H7 (cell line): ENCODE measurements at regions not wholly inside any gene's neighbourhood (a gene's known extent, or its start where the extent isn't known, plus 50 kb on each side); places are given as distances from the start of the nearest gene placed in this dataset.
"Not testable (repeated sequence)": the region's sequence is repeated elsewhere in the genome, so short reads cannot be mapped to it uniquely, and the experiment has no call there.

ENCODE experiments used
- DNase-seq: peaks from one replicate; pipeline ENCODE4 v3.0.0; 2012
- H3K27me3 ChIP-seq: 2 replicates; pipeline ENCODE4 v1.6.0; 2011; ENCODE audit warnings: mild to moderate bottlenecking, low read length; ENCODE audit not compliant: control insufficient read depth, insufficient read depth
- H3K36me3 ChIP-seq: replicated peaks from 2 replicates; pipeline ENCODE4 v1.5.1; 2011; ENCODE audit warnings: low read length; ENCODE audit not compliant: control insufficient read depth, insufficient read depth
- H3K4me3 ChIP-seq: 2 replicates; pipeline ENCODE4 v1.5.1; 2011; ENCODE audit warnings: low read depth, mild to moderate bottlenecking, control low read depth, low read length, moderate library complexity; ENCODE audit not compliant: insufficient read depth

DNA sequence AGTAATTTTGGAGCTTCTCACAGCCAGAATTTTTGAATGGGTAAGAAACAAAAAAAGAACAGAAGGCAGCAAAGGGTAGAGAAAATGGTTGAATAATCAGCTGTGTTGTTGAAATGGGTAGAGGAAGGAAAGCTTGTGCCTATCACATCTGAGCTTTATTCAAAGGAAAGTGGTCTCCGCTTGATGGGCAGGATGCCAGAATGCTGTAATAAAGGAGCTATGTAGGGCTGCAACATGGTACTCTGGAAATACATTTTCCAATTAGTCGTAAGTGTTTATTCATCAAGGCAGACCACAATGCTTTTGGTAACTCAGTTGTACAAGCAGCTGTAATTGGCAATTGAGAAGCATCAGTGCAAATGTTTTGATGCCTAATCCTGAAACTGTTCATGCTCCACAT, 196.9 kb downstream of the ICOS start:
- no peaks in the 10 kb centered on the region for H3K27me3 ChIP-seq
- H3K36me3 ChIP-seq, result no peaks in the 10 kb centered on the region
- no peak for DNase-seq
- H3K4me3 ChIP-seq, result no peak overlapping the region

DNA sequence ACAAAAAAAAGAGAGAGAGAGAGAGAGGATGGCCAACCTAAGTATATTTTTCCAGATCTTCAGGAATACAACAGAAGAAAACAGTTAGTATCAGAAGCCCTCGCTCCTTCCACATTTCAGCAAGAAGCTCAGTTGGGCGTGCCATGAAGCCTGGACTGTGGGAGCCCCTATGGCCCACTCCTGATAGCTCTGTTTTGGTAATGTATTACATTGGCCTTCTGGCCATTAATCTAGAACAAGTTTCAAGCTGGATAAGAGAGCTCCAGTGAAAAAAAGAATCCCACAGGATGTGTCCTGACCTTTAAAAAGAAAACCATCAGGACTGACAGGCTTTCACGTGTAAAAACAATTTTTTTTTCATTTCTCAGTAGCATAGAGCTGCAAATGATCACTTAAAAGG, 197.9 kb downstream of the ICOS start:
- no peak for DNase-seq
- no peaks in the 10 kb centered on the region for H3K36me3 ChIP-seq
- no peaks in the 10 kb centered on the region for H3K27me3 ChIP-seq
- H3K4me3 ChIP-seq, result no peak overlapping the region

DNA sequence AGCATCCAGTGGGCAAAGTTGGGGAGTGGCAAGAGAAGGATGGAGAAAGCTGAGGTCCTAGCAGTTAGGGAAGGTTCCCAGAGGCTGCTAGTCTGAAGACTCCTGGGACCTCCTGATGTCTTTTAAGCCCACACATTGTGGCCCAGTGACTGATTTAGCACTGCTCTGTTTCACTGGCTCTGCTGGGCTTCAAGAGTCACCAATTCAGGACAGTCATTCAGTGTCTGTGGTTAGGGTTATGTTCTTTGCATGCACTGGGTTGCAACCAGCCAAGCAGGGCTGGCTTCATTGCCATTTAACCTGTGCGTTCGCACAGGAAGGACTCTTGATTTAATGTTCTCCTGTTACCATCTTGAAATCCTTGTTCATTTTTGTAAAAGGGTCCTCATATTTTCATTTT, 199.2 kb downstream of the ICOS start:
- no peak for DNase-seq
- Histone ChIP-seq H3K36me3 (no peaks in the 10 kb centered on the region), H3K27me3 (no peaks in the 10 kb centered on the region), H3K4me3 (no peak overlapping the region)

DNA sequence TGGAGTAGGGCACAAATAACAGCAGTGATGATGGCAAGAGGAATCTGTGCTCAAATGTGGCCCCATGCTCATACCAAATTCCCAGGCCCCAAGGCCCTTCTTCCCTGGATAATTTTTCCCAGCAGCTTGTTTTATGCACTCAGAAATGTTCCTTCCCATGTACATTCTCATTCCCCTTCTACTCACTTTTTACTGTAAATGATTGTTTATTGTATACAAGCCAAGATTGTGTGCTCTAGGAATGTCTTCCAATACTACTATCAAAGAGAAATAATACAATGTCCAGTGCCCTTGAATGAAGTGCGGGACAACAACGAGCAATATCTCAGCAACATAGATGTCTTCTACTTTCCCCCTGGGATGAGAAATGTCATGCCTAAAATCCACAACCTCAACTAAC, 201.6 kb downstream of the ICOS start:
- Histone ChIP-seq H3K27me3 (no peaks in the 10 kb centered on the region), H3K36me3 (no peaks in the 10 kb centered on the region), H3K4me3 (no peak overlapping the region)
- no peak for DNase-seq

DNA sequence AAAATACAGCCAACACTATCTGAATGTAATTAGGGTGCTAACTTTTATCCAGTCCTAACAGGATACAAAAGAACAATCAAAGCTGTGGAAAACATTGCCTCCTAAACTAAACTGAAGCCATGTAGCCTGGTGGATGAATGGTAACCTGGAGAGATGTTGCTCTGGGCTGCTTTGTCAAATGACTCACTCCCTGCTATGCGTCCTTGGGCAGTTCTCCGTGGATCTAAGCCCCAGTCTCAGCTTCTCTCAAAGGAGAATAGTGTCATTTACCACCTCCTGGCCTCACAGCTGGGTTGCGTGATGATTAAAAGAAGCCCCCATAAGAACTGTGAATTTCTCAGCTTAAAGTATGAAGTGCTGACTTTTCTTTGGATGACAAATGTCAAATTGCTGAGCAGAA, 203.7 kb downstream of the ICOS start:
- Histone ChIP-seq H3K27me3 (no peaks in the 10 kb centered on the region), H3K4me3 (no peak overlapping the region), H3K36me3 (no peaks in the 10 kb centered on the region)
- no peak for DNase-seq

DNA sequence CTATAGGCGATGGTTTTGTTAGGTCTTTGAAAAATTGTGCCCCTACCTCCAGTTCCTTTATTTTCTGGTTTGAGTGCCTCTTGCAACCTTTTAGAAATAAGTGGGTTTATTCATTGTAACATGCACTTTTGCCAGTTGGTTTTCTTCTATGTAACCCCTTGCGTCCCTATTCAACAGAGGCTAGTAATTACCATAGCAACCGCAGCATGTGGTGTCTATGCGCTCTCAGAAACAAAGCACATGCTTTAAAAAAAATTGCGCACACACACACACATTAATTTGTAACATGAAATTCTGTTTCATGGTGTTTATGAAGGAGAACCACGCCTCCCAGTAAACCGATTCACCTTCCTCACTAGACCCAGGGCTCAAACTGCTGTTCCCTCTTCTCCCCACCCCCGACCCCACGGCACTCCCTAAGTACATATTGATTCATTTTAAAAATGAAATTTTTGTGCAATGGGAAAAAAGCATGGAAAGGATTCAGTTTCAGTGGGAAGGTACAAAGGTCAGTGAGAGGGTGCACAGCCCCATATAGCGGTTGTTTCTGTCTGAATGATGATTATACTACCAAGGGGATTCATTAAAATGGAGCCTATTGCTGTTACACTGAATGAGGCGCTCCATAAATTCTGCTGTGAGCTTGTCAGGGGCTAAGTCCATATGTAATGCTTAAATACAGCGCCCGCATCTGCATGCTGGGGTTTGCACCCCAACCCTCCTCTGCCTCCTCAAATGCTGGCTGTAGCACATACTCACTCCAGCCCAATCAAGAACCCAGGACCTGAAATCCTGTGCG, 206.9 kb downstream of the ICOS start:
- H3K4me3 ChIP-seq, result no peak overlapping the region
- H3K27me3 ChIP-seq, result no peaks in the 10 kb centered on the region
- no peaks in the 10 kb centered on the region for H3K36me3 ChIP-seq
- DNase-seq, result no peak

DNA sequence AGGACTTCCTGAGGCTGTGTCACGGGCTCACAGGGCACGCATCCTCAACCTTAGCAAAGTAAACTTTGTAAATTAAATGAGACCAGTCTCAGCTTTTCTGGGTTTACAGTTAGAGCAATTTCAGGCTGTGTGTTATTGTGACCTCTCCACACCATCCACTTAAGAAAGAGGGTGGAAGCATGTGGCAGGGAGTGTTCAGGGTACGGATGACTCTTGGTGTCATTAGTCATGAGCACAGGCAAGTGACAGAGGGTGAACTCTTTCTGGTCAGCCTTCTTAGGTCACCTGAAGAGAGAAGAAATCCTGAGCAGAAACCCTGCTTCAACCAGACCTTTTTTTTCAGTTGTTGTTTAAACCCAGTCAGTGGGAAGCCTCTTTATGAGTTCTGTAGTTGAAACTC, 207.9 kb downstream of the ICOS start:
- H3K27me3 ChIP-seq, result no peaks in the 10 kb centered on the region
- DNase-seq, result no peak
- H3K4me3 ChIP-seq, result no peak overlapping the region
- H3K36me3 ChIP-seq, result no peaks in the 10 kb centered on the region

DNA sequence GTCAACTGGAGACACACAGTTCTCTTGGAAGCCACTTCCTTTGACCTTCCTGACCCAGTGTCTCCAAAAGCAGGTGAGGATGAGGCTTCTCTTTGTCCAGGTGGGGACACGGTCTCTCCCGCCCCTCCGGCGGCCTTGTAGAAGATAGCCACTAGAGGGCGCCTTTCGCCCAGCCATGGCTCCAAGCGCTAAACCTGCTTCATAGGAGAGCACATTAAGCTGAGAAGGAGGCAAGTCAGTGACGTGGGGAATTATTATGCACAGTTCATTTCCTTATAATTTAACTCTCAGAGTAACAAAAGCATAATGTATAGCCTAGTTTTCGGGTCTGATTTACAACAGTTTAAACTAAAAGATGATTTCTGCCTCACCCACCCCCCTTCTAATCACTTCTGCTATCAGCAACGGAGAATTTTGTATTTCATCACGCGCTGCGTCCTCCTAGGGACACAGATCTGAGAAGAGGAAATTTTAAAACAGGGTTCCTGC, 208.7 kb downstream of the ICOS start:
- H3K27me3 ChIP-seq, result no peaks in the 10 kb centered on the region
- H3K4me3 ChIP-seq, result peak overlapping the region; percentile 19; the same call in 1 of the 2 replicates
- DNase-seq, result peak; percentile 72
- H3K36me3 ChIP-seq, result no peaks in the 10 kb centered on the region

DNA sequence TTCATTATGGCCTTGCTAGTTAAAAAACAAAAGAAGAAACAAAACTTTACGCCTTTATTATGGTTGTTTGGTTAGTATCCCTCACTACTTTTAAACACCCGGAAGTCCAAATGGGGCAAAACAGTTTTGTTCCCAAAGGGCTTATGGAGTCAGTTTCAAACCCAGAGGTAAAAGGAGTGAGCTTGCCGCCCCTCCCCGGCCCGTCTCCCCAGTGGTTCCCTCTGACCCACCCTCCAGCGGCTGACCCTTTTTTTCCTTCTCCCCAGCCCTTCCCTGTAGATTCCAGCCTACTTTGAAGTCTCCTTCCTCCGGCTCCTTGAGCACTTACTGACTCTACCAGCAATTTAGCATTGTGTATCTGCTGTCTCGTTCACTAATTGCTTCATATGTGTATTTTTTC, 209.2 kb downstream of the ICOS start:
- Histone ChIP-seq H3K36me3 (no peaks in the 10 kb centered on the region), H3K4me3 (peak overlapping the region; percentile 19; the same call in 1 of the 2 replicates), H3K27me3 (no peaks in the 10 kb centered on the region)
- peak; percentile 24 for DNase-seq

DNA sequence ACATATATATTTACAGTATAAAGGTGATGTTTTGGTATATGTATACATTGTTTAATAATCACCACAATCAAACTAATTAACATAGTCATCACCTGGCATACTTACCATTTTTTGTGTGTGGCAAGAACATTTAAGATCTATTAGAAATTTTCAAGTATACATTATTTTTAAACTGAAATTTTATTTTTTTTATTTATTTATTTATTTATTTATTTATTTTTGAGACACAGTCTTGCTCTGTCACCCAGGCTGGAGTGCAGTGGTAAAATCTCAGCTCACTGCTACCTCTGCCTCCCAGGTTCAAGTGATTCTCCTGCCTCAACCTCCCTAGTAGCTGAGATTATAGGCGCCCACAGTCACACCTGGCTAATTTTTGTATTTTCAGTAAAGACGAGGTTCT, 210.5 kb downstream of the ICOS start:
- DNase-seq, result not testable (repeated sequence)

DNA sequence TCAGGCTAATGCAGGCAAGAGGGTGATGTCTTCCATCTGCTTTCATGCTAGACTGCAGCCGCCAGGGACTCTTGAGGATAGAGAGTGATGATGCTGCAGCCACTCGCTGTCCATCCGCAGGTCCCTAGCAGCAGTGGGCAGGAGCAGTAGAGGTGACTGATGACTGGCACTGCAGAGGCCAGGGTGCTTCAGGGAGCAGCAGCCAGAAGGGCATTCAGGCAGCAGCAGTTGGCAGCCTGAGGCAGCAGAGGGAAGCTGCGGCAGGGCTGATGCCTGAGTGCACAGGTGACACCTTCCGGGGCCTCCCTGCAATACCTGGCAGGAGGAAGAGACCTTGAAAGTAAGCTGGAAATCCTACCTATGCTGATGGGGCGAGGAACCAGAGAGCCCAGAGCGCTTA, 214.2 kb downstream of the ICOS start:
- DNase-seq, result peak; percentile 32
- H3K27me3 ChIP-seq, result no peaks in the 10 kb centered on the region
- H3K36me3 ChIP-seq, result no peaks in the 10 kb centered on the region
- H3K4me3 ChIP-seq, result no peak overlapping the region

More for the DNA sequence above, 210.5 kb downstream of the ICOS start:
- H3K27me3 ChIP-seq, H3K36me3 ChIP-seq, H3K4me3 ChIP-seq: not testable (repeated sequence)

DNA sequence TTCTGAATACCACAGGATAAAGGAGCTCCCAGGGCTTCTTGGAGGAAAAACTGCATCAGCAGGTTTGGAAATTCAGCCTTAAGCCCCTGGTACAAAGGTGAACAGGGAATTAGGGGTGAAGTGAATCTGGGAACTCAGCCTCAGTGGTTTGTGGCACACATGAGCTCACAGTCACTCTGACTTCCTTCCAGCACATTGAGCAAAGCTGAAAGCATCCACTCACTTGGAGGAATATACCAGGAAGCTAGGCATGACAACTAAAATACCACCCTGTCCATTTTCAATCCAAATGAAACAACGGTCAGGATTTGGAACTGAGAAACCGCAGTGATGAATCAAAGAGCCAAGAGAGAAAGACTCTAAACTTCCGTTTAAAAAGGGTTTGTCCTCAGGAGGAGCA, 216.1 kb downstream of the ICOS start:
- Histone ChIP-seq H3K27me3 (no peaks in the 10 kb centered on the region), H3K36me3 (no peaks in the 10 kb centered on the region), H3K4me3 (no peak overlapping the region)
- no peak for DNase-seq

DNA sequence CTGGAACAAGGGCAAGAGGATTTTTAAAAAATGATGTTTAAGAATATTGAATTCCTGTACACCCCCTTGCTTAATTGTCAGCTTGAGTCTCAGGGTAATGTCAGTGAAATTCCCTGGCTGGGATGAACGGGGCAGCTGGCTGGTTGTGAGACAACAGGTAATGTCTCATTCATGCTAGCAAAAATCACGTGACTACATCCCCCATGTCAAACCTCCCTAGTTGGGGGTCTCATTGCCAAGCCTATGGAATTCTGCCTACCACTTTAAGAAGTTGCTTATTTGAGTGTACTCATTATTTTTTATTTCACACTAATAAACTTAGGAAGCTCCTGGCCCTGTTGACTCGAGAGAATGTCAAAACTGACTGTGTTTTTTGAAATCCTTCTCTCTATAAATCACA, 218.3 kb downstream of the ICOS start:
- no peaks in the 10 kb centered on the region for H3K27me3 ChIP-seq
- H3K4me3 ChIP-seq, result no peak overlapping the region
- H3K36me3 ChIP-seq, result no peaks in the 10 kb centered on the region
- DNase-seq, result no peak

DNA sequence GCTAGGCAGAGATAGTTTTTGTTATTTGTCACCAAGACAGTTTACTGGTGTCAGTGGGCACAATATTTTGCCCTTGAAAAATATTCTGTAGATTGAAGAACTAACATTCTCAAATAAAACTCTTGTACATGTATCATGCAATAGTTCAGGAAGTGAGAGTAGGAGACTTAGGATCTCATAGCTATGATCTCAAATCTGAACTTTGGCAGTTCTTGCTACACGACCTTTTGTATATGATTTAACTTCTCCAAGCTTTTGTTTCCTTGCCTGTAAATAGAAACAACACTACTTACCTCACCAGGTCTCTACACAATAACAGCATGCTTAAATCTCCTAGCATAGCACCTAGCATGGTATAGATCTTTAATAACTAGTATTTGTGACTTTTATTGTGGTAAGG, 219.9 kb downstream of the ICOS start:
- no peak overlapping the region for H3K4me3 ChIP-seq
- H3K27me3 ChIP-seq, result no peaks in the 10 kb centered on the region
- H3K36me3 ChIP-seq, result no peaks in the 10 kb centered on the region
- no peak for DNase-seq

DNA sequence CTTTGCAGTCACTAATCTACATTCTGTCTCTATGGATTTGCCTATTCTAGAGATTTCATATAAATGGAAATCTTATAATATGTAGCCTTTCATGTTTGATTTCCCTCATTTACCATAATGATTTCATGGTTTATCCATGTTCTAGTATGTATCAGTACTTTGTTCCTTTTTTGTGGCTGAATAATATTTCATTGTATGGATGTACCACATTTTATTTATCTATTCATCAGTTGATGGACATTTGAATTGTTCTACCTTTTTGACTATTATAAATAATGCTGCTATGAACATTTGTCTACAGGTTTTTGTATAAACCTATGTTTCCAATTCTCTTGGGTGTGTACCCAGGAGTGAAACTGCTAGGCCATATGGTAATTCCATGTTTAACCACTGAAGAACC, 221.1 kb downstream of the ICOS start:
- no peak overlapping the region for H3K4me3 ChIP-seq
- DNase-seq, result no peak

DNA sequence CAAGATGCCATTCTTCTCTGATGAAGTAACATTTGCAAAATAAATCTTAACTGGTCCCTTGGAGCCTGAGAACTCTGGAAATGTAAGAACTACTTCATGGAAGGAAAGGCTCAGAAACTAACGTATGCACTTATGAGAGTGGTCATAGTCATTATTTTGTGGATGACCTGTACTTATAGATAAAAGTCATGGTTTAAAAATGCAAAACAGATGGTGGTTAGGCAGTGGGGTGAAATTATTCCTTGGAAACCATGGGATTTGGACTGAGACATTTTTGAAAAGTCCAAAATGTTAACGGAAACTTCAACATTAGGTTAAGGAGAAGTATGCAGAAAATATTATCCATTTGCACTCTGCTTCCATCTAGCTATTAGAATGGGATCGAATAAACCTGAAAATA, 223.0 kb downstream of the ICOS start:
- no peak for DNase-seq
- no peak overlapping the region for H3K4me3 ChIP-seq
- no peaks in the 10 kb centered on the region for H3K36me3 ChIP-seq
- no peaks in the 10 kb centered on the region for H3K27me3 ChIP-seq

More for the DNA sequence above, 221.1 kb downstream of the ICOS start:
- no peaks in the 10 kb centered on the region for H3K27me3 ChIP-seq
- H3K36me3 ChIP-seq, result no peaks in the 10 kb centered on the region
